NCI-H460 (cell line): ENCODE measurements at regions not wholly inside any gene's neighbourhood (a gene's known extent, or its start where the extent isn't known, plus 50 kb on each side); places are given as distances from the start of the nearest gene placed in this dataset.
"Not testable (repeated sequence)": the region's sequence is repeated elsewhere in the genome, so short reads cannot be mapped to it uniquely, and the experiment has no call there.

Source experiments
- DNase-seq: peaks from one replicate; pipeline ENCODE4 v3.0.0-alpha.2; 2016; ENCODE audit warnings: low read depth; ENCODE audit errors: extremely low read depth

DNA sequence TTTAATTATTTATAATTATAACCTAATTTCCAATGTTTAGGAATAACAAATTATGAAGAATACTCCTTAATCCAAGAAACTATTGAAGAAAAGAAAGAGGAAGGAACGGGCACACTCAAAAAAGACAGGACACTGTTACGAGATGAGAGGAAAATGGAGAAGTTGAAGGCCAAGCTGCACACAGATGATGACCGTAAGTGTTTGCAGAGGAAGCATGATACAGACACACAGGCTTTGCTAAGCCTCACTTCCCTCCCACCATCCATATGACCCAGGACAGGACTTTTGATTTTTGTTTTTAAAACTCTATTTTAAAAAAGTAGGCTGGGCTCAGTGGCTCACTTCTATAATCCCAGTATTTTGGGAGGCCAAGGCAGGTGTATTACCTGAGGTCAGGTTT lies 389.4 kb upstream of the TPM1 start:
- no peak for DNase-seq

DNA sequence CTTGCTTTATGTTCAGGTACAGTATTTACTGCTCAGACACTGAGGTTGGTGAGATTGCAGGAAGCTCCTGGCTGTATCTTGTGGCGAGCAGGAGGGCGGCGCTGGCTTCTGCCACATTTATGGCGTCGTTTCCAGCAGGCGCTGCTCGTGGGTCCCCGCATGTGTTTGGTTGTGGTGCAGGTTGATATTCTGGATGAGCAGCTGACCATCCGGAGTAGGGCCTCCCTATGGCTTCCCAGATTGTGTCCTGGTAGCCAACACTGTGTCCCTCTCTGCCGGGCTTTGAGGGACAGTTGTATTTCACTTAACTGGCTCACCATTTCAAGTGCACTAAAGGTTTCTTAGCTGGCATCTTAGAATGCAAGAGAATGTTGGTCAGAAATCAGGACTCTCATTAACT lies 386.5 kb upstream of the TPM1 start:
- DNase-seq, result no peak

DNA sequence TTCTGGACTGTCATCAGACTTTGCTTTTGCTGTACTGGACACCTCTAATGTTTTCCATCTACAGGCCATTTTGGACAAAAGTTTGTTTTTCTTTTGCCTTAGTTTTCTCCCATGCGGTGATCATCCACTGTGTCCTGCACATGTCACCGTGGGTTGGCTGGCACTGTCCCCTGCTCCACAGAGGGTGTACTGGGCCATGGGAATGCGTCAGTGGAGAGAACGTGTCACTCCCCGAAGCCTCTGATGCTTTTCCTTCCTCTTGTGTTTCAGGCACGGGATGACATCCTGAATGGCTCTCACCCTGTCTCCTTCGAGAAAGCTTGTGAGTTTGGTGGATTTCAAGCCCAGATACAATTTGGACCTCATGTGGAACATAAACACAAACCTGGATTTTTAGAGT lies 385.0 kb upstream of the TPM1 start:
- DNase-seq, result not testable (repeated sequence)

DNA sequence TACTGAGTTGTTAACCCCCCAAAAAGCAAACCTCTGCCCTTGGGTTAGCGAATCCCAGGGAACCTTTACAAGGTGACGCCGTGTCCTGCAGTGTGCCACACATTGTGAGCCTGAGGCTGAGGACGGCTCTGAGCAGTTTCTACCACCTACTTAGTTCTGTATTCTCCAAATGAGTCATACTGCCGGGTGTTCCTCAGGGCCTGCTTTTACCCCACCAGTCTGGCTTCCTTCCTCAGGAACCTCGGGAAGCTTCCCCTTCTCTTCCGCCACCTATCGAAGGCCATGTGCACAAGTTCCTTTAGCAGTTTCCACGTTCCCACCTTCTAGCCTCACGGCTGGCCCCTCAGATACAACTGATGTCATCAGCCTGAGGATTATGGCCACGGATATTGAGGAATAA lies 384.0 kb upstream of the TPM1 start:
- DNase-seq, result no peak

DNA sequence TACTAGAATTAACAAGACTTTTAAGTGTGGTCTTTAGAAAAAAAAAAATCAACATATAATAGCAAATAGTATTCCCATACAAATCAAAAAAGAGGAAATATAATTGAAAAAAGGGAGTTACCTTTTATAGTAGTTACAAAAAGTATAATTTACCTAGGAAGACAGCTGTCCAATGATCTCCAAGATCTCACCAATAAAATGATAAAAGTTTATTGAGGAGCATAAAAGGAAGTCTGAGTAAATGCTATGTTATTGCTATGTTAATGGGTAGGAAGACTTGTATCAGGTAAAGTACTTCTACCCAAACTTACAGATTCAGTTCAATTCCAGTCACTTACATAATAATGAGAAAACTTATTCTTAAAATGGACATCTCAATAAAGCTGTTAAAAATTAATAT lies 379.0 kb upstream of the TPM1 start:
- DNase-seq, result no peak

DNA sequence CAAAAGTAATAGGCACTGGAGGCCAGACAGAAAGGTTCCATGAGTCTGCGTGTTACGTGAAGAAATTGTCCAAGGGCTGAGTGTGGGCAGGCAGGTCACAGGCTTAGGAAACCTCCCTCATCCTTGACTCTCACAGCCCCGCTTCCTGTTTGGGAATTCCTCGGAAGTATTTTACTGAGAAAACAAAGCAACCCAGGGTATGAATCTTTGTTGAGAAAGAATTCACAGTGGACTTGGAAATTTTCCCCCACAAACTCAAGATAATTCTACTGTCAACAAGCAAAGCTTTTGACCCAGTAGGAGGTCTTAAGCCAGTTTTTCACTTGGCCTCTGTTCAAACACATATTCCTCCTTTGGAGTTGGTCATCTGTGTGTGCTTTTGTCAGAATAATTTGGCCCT lies 377.1 kb upstream of the TPM1 start:
- DNase-seq, result no peak

DNA sequence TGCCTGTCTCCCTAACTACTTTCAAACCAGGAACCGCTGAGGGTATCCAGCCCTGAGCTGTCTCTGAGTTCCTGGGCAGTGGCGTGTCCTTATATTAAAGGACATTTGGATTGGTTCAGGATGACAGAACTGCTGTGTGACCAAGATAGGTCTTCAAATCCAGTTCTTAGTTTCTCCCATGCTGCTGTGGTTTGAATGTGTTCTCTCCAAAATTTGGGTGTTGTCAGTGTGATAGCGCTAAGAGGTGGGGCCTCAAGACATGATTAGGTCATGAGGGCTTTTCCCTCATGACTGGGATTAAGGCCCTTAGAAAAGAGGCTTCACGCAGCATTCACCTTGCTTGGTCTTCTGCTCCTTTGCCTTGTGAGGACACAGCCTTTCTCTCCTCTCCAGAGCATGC lies 376.5 kb upstream of the TPM1 start:
- no peak for DNase-seq

DNA sequence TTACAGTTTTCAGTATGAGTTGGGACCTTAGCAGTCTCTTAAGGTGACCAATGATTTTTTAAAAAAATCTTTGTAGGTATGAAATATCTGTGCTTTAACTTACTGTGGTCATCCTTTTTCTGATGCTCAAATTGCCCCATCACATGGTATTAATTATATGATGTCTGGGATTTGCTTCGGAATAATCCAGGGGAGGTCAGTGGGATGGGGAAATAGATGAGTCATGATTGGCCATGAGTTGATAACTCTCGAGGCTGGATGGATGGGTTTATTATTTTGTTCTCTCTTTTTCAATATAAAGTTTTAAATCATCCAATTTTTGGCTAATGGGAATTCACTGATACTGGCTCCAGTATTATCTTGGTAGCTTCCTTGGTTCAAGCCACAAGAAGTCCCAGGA lies 370.3 kb upstream of the TPM1 start:
- DNase-seq, result no peak

DNA sequence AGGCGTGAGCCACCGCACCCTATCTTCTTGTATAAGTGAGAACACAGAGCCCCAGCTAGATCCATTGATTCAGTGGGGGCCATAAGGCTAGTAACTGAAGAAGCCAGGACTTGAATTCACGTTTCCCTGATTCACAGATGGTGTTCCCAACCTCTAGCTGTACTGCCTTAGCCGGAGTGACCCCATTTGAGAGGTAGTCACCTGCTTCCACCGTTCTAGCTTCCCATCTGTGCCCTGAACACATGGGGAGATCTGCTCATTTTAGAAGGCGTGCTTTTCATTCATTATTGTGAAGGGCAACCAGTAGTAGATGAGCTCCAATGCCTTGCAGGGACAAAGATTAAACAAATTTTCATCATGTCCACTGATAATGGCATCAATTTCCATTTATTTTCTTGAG lies 365.7 kb upstream of the TPM1 start:
- no peak for DNase-seq

DNA sequence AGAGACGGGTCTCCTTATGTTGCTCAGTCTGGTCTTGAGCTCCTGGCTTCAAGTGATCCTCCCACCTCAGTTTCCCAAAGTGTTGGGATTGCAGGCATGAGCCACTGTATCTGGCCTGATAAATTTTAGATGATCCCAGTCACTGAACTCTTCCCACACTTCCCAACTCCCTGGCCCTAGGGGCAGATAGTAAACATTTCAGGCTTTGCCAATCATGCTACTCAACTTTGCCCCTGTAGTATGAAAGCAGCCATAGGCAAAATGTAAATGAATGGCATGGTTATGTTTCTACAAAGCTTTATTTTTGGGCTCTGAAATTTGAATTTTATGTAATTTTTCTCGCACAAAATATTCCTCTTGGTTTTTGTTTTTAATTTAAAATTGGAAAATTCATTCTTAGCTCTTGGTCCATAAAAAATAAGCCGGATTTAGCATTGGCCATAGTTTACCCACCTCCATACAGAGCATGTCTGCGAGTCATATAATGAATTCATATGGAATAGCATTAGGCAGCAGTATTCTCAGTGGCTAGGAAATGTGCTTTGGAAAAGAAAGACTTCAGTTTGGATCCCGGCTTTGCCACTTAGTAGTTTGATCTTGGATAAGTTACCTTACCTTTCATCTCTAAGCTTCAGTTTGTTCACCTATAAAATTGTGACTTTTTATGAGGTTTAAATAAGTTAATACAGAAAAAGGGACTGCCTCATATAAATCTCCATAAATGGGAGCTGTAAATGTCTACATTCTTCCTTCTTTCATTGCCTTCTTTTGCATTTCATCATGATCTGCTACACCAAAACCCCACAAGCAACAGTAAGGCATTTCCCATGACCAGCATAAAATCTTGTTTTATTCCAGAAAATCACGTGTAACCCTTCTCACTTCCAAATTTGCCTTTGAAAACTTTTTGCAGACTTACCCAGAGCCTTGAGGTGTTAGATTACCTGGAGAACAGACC lies 360.3 kb upstream of the TPM1 start:
- DNase-seq, result no peak

DNA sequence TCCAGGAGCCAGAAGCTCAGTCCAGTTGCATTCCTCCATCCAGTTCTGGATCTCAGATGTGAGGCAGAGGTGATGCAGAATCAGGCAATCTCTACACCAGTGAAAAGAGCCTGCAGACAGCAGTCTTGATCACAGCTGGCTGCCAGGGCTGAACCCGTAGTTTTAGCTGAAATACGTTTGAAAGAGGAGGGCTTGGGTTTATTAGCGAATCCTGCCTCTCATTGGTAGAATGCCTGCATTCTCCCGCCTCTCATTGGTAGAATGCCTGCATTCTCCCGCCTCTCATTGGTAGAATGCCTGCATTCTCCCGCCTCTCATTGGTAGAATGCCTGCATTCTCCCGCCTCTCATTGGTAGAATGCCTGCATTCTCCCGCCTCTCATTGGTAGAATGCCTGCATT lies 359.4 kb upstream of the TPM1 start:
- DNase-seq, result not testable (repeated sequence)

DNA sequence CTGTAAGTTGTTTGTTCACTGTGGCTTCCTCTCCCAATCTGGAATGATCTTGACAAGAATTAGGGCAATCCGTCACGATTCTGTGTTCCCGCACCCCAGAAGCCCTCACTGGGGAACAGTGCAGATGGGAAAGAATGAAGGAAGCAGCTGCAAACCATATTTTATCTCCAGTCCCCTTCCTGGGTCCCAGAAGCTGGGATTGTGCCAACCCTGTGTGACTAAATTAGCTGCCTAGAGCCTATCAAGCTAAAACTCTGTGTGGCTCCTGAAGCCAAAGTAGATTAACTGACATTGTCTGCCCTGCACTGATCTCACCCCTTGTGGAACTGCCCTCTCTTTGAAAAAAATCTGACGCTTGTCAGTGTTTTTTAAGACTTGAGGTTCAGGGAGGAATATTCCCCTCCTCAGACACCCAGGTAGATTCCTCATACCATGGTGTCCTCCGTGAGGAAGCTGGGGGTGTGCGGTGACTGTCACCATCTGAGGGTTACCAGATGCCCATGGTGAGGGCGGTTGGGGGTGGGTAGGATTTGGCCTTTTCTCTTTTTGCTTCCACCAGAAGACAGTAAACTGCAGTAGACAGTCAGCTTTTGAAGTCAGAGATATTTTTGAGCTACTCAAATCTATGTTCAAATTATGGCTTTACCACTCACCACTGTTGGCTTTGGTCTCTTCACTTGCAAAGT lies 358.3 kb upstream of the TPM1 start:
- DNase-seq, result no peak

DNA sequence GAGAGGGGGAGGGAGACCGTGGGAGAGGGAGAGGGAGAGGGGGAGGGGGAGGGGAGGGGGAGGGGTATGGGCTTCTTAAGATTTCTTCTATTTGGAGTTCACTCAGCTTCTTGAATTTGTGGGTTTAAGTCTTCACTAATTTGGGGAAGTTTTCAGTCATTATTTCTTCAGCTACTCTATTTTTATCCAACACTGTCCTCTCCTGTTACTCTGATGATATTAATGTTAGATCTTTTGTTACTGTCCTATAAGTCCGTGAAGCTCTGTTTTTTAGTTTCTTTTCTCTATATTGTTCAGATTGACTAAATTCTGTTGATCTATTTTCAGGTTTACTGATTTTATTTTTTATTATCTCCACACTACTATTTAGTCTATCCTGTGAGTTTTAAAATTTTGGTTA lies 351.5 kb upstream of the TPM1 start:
- DNase-seq, result no peak

DNA sequence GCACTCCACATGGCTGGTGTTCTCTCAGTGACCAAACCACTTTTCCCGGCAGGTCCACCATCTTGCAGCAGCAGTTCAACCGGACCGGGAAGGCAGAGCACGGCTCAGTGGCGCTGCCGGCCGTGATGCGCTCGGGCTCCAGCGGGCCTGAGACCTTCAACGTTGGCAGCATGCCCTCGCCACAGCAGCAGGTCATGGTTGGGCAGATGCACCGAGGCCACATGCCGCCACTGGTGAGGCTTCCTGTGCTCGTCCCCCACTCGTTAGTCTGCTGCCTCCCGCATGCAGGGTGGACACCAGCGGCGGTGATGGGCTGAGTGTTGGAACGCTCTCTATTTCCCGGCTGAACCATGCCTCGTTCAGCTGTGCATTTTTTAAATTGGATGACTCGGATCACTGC lies 344.9 kb upstream of the TPM1 start:
- DNase-seq, result no peak

DNA sequence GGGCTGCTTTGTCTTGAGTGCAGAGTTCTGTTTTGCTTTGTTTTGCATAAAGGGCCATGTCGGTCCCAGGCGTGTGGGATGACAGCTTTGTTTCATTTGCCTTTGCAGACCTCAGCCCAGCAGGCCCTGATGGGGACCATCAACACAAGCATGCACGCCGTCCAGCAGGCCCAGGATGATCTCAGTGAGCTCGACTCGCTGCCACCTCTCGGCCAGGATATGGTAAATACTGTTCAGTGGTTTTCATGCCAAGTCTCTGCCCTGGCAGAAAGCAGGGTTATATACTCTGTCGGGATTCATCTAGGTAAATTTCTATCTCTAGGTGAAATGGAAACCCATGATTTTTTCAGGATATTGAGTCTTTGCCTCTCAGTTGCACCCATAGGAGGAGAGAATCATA lies 343.9 kb upstream of the TPM1 start:
- DNase-seq, result no peak

DNA sequence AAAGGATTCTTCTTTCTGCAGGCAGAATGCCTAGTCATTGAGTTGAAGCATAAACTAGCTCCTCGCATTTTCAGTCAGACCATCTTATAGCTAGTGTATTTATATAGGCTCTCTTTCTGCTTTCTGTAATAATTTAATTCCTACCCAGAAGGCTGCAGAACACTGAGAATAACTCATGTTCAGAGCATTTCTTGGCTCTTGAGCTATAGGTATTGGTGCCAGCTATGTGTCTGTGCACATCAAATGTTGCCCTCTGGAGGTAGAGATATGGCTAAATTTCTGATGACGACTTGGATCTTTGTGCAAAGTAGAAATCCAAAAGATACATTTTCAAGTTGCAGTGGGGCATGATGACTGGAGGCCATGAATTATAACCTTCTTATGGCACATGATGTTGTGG lies 336.2 kb upstream of the TPM1 start:
- DNase-seq, result no peak

DNA sequence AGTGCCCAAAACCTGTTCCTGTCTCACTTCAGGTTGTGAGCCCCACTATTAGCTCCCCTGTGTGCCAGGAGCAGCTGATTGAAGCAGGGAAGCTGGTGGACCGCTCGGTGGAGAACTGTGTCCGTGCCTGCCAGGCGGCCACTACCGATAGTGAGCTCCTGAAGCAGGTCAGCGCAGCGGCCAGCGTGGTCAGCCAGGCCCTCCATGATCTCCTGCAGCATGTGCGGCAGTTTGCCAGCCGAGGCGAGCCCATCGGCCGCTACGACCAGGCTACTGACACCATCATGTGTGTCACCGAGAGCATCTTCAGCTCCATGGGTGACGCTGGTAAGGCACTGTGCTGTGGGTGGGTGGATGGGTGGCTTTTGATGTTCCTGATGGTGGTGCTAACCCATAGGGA lies 334.1 kb upstream of the TPM1 start:
- no peak for DNase-seq

DNA sequence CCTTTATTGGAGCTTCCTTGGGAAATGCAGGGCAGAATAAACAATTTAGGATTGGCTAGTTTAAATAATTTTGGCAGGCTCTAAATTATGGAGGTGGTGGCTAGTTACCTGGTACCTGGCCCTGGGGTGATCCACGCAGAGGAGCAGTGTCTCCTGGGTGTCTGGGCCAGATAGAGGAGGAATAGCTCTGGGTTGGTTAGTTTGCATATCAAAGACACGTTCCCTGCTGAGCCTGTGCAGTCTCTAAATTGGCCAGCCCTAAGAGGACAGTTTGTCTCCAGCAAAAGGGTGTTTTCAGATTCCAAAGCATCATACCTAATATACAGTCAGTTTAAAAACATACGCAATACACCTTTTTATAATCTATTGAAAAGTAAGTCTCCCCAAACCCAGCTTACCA lies 333.3 kb upstream of the TPM1 start:
- no peak for DNase-seq

DNA sequence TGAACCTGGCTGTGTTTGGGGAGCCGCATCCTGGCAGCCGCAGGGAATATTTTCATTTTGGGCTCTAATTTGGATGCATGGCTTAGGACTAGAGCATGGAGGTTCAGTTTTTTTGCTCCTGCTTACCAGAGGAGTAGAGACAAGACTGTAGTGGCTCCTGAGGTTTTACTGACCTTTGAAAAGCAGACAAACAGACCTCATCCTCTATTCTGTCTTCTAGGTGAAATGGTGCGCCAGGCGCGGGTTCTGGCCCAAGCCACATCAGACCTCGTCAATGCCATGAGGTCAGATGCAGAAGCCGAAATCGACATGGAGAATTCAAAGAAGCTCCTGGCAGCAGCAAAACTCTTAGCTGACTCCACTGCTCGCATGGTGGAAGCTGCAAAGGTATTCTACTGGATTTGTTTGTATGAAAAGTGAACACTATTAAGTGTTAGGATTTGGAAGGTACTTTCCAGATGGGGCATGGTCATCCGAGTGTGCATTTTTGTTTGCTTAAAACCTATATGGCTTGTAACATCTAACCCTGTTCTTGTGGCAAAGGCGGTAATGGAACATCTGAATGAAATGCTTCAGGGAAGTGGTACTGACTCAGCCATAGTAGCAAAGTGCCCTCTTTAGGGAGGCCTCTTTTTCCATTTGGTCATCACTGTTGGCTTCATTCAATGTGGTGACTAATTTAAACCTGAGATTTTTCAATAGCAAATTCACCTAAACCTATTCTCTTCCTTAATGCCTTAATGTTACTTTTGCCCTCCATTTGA lies 330.7 kb upstream of the TPM1 start:
- no peak for DNase-seq

DNA sequence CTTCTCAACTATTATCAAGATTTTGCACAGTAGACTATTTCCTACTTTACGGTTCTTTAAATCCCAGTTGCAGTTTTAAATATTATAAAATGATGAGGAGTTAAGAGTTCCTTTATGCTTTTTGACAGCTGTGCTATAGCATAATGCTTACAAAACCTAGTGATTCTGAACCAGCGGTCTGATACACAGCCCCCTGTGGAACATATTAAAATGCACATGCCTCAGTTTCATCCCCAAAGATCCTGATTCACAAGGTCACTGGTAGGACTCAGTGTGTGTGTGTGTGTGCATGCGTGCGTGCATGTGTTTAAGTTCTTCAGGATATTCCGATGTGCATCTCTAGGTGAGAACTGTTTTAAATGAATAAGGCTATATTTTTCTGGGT lies 330.1 kb upstream of the TPM1 start:
- DNase-seq, result no peak

DNA sequence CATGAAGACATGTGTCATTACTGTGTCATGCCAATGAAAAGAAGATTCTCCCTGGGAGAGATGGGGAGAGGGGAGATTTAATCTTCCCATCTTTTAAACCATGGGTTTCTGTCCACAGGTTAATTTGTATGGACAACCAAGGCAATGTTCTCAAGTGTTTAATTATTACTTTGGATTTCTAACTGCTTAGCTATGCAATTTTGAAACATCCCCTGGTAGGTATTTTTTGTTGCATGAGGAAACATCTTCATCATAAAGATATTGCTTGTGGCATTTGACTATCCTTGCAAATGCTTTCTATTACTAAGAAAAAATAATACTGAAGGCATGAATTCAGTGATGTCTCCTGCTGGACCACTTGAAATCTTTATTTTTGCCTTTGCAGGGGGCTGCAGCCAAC lies 326.6 kb upstream of the TPM1 start:
- DNase-seq, result no peak

DNA sequence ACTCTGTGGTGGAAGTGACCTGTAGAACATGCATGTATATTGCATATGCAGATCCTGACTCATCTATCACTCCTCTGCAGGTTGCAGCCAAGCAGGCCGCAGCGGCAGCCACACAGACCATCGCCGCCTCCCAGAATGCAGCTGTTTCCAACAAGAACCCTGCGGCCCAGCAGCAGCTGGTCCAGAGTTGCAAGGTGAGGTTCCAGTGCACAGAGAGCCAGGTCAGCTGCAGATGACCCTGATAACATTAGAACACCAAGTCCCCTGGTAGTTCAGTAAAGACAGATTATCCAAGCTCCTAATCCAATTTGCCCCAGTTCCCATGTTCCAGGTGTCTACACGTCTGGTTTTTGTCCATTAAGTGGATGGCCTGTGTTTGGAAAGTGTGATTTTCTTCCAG lies 325.1 kb upstream of the TPM1 start:
- no peak for DNase-seq
